ENCODE measurements at regions not wholly inside any gene's neighbourhood (a gene's known extent, or its start where the extent isn't known, plus 50 kb on each side); places are given as distances from the start of the nearest gene placed in this dataset.

DNA sequence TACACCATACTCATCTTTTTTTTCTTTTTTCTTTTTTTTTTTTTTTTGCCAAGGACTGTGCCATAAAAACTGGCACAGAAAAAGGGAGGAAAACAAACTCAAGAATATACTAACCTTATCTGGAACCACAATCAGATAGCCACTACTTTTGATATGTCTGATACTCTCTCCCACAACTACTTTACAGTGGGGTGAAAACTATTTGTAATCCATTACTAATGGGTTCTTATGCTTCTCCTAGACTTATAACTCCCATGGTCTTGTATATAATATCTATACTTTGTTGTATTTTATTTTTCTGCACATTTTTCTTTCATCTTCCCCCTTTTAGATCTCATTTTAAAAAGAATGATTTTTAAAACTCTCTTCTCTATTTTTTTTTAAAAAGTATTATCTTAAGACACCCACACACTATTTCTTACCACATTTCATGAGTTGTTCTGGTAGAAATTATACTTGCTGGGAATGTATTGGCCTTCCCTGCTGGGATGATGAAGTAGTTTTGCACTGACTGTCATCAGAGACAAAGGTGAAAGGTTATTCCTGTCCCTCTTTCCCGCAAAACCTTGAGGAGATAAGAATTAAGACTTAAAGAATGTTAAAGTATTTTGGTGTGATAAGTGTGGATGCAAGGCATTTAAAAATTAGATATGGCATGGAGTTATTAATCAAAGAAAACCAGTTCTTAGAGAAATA is 146.7 kb upstream of the KLF12 start:
- Histone ChIP-seq H2AFZ (ENCODE audit: low read length) (no peak overlapping the region), H3K9ac (ENCODE audit: insufficient read depth, low read length) (no peak overlapping the region)
- no peak for TF ChIP-seq EZH2 (IDR thresholded peaks at IDR 0.05; ENCODE audit: low read length, missing control alignments)
- TF ChIP-seq, protein P1, sequence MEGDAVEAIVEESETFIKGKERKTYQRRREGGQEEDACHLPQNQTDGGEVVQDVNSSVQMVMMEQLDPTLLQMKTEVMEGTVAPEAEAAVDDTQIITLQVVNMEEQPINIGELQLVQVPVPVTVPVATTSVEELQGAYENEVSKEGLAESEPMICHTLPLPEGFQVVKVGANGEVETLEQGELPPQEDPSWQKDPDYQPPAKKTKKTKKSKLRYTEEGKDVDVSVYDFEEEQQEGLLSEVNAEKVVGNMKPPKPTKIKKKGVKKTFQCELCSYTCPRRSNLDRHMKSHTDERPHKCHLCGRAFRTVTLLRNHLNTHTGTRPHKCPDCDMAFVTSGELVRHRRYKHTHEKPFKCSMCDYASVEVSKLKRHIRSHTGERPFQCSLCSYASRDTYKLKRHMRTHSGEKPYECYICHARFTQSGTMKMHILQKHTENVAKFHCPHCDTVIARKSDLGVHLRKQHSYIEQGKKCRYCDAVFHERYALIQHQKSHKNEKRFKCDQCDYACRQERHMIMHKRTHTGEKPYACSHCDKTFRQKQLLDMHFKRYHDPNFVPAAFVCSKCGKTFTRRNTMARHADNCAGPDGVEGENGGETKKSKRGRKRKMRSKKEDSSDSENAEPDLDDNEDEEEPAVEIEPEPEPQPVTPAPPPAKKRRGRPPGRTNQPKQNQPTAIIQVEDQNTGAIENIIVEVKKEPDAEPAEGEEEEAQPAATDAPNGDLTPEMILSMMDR (conservative IDR thresholded peaks at IDR 0.05 in 1 of 2, IDR thresholded peaks at IDR 0.05 in 1 of 2; ENCODE audit: low read depth in 1 of 2, low read length in 2 of 2) = no peak

DNA sequence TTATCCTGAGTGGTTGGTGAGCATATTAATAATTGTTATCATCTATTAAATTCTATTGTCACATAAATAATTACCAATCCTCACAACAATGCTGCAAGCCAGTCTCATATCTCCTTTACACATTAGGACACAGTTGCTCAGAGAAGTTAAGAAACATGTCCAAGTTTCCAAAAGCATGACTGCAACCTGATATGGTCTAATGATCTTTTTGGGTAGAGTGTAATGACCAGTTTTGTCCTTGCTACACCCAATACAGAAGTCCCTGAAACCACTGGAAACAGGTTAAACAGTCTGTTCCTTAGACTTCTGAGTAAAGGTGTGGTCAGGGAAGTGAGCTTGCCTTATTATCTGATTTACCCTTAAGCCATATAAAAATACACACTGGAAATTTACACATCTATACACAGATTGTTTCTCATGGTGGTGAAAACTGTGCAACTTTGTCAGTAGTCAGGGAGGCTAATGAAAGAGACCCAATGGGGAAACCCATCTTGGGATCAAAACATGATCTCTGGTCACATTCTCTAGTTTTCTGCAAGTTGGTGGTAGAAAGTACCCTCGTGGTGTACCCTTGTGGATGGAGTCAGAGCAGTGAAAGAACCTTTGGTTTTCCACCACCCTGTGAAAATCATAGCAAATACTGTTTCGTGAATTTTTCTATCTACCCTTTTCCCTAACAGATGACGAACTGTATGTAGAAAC is 146.0 kb upstream of the KLF12 start:
- no peak overlapping the region for H2AFZ ChIP-seq (ENCODE audit: low read length)
- H3K36me3 ChIP-seq (ENCODE audit: control insufficient read depth, insufficient read depth, low read length) = no peaks in the 10 kb centered on the region
- H3K9ac ChIP-seq (ENCODE audit: insufficient read depth, low read length) = no peak overlapping the region
- H4K20me1 ChIP-seq (ENCODE audit: control insufficient read depth, extremely low read depth, insufficient read depth, low read length) = no peaks in the 10 kb centered on the region
- no peak overlapping the region for H3K4me2 ChIP-seq (ENCODE audit: extremely low read depth, insufficient read depth, low read length)
- H3K4me3 ChIP-seq (replicated peaks in 1 of 4; ENCODE audit: control extremely low read depth in 1 of 4, insufficient read depth in 1 of 4, low read depth in 3 of 4, low read length in 4 of 4) = no peak overlapping the region
- no peak for DNase-seq (ENCODE audit: low read depth in 2 of 2)
- no peaks in the 10 kb centered on the region for H3K27me3 ChIP-seq (ENCODE audit: control insufficient read depth, insufficient read depth, low read length)
- H3K79me2 ChIP-seq (ENCODE audit: control insufficient read depth, insufficient read depth, low read length) = no peaks in the 10 kb centered on the region
- H3K4me1 ChIP-seq (ENCODE audit: control insufficient read depth, extremely low read depth, insufficient read depth, low read length) = no peaks in the 10 kb centered on the region
- H3K27ac ChIP-seq (ENCODE audit: insufficient read depth, low read length) = no peak overlapping the region
- H3K9me3 ChIP-seq (ENCODE audit: control insufficient read depth, insufficient read depth, low read depth, low read length) = no peaks in the 10 kb centered on the region
- TF ChIP-seq, protein P1 (conservative IDR thresholded peaks at IDR 0.05 in 1 of 2, IDR thresholded peaks at IDR 0.05 in 1 of 2; ENCODE audit: low read depth in 1 of 2, low read length in 2 of 2) = no peak
- no peak for TF ChIP-seq EZH2 (IDR thresholded peaks at IDR 0.05; ENCODE audit: low read length, missing control alignments)

More for the DNA sequence above, 146.7 kb upstream of the KLF12 start:
- Histone ChIP-seq H3K27ac (ENCODE audit: insufficient read depth, low read length) (no peak overlapping the region), H3K4me2 (ENCODE audit: extremely low read depth, insufficient read depth, low read length) (no peak overlapping the region), H3K36me3 (ENCODE audit: control insufficient read depth, insufficient read depth, low read length) (no peaks in the 10 kb centered on the region), H4K20me1 (ENCODE audit: control insufficient read depth, extremely low read depth, insufficient read depth, low read length) (no peaks in the 10 kb centered on the region), H3K4me1 (ENCODE audit: control insufficient read depth, extremely low read depth, insufficient read depth, low read length) (no peaks in the 10 kb centered on the region), H3K79me2 (ENCODE audit: control insufficient read depth, insufficient read depth, low read length) (no peaks in the 10 kb centered on the region), H3K4me3 (replicated peaks in 1 of 4; ENCODE audit: control extremely low read depth in 1 of 4, insufficient read depth in 1 of 4, low read depth in 3 of 4, low read length in 4 of 4) (no peak overlapping the region), H3K9me3 (ENCODE audit: control insufficient read depth, insufficient read depth, low read depth, low read length) (no peaks in the 10 kb centered on the region), H3K27me3 (ENCODE audit: control insufficient read depth, insufficient read depth, low read length) (no peaks in the 10 kb centered on the region)
- peak in 1 of 2 donors; percentile 75 for DNase-seq (ENCODE audit: low read depth in 2 of 2)

DNA sequence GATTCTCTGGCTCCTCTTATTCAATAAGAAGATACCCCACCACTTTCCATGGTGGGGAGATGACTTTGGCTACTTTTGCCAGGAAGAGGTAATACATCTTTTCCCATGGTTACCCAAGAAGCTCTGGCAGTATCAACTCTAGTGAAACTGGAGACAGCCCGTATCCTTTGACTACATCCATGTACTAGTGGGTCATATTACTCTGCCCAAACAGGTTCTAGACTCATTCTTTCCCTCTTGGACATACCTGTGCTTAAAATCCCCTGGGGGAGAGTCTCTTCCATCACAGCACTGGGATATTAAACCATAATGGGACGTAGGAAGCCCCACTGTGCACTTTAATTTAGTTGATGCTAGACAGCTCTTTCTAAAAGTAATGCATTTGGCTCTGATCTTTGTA is 144.7 kb upstream of the KLF12 start:
- Histone ChIP-seq H3K9me3 (ENCODE audit: control insufficient read depth, insufficient read depth, low read depth, low read length) (no peaks in the 10 kb centered on the region), H3K27ac (ENCODE audit: insufficient read depth, low read length) (no peak overlapping the region), H3K4me2 (ENCODE audit: extremely low read depth, insufficient read depth, low read length) (no peak overlapping the region), H3K4me1 (ENCODE audit: control insufficient read depth, extremely low read depth, insufficient read depth, low read length) (no peaks in the 10 kb centered on the region), H3K79me2 (ENCODE audit: control insufficient read depth, insufficient read depth, low read length) (no peaks in the 10 kb centered on the region), H3K4me3 (replicated peaks in 1 of 4; ENCODE audit: control extremely low read depth in 1 of 4, insufficient read depth in 1 of 4, low read depth in 3 of 4, low read length in 4 of 4) (no peak overlapping the region), H3K27me3 (ENCODE audit: control insufficient read depth, insufficient read depth, low read length) (no peaks in the 10 kb centered on the region), H3K9ac (ENCODE audit: insufficient read depth, low read length) (no peak overlapping the region), H3K36me3 (ENCODE audit: control insufficient read depth, insufficient read depth, low read length) (no peaks in the 10 kb centered on the region), H2AFZ (ENCODE audit: low read length) (no peak overlapping the region), H4K20me1 (ENCODE audit: control insufficient read depth, extremely low read depth, insufficient read depth, low read length) (no peaks in the 10 kb centered on the region)
- DNase-seq (ENCODE audit: low read depth in 2 of 2) = no peak
- no peak for TF ChIP-seq EZH2 (IDR thresholded peaks at IDR 0.05; ENCODE audit: low read length, missing control alignments)
- TF ChIP-seq, protein P1 (conservative IDR thresholded peaks at IDR 0.05 in 1 of 2, IDR thresholded peaks at IDR 0.05 in 1 of 2; ENCODE audit: low read depth in 1 of 2, low read length in 2 of 2) = no peak

All from fibroblast of lung (primary cell).